ENCODE measurements at regions not wholly inside any gene's neighbourhood (a gene's known extent, or its start where the extent isn't known, plus 50 kb on each side); places are given as distances from the start of the nearest gene placed in this dataset.

DNA sequence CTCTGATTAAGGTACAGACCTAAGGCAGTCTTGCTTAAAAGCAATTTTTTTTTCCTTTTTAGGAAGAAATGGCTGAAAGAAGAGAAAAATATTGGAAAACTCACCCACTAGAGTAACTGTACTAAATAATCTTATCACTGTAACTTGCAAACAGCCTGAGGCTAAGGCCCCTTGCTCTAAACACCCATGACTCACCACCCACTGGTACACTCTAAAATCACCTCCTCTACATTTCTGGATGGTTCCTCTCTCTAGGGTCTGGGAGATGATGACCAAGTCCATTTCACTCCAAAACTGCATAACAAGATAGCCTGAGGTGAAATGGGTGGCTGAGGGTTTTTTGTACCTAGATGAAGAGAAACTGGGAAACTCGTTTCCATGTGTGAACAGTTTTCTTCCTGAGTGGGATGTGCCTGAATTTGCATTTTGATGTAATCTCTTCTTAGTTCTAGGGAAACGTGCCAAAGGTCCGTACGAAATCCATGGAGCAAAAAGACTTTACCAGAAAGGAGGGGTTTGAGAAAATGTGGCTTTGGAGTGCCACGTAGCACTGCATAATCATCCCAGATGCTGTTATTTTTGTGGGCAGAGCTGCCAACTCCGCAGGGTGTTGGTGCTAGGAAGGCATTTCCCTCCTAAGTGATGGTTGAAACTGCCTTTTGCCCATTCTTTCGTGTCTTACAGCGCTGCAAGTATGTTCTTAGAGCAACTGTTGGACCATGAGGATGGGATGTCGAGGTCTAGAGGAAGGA lies 113.5 kb upstream of the C10orf90 start:
- no peak for DNase-seq
- no peak overlapping the region for H3K27ac ChIP-seq (replicated peaks)
- H3K4me3 ChIP-seq = no peak overlapping the region
- no peaks in the 10 kb centered on the region for H3K4me1 ChIP-seq
- TF ChIP-seq, protein P1, sequence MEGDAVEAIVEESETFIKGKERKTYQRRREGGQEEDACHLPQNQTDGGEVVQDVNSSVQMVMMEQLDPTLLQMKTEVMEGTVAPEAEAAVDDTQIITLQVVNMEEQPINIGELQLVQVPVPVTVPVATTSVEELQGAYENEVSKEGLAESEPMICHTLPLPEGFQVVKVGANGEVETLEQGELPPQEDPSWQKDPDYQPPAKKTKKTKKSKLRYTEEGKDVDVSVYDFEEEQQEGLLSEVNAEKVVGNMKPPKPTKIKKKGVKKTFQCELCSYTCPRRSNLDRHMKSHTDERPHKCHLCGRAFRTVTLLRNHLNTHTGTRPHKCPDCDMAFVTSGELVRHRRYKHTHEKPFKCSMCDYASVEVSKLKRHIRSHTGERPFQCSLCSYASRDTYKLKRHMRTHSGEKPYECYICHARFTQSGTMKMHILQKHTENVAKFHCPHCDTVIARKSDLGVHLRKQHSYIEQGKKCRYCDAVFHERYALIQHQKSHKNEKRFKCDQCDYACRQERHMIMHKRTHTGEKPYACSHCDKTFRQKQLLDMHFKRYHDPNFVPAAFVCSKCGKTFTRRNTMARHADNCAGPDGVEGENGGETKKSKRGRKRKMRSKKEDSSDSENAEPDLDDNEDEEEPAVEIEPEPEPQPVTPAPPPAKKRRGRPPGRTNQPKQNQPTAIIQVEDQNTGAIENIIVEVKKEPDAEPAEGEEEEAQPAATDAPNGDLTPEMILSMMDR (IDR thresholded peaks at IDR 0.05; ENCODE audit: borderline replicate concordance) = no peak
- intact Hi-C loops (cut with micrococcal nuclease) = no loop called here
- no peaks in the 10 kb centered on the region for H3K9me3 ChIP-seq (replicated peaks)
- H3K36me3 ChIP-seq = no peaks in the 10 kb centered on the region
- H3K27me3 ChIP-seq (ENCODE audit: low read depth) = peaks cover 47% of the 10 kb centered on the region

DNA sequence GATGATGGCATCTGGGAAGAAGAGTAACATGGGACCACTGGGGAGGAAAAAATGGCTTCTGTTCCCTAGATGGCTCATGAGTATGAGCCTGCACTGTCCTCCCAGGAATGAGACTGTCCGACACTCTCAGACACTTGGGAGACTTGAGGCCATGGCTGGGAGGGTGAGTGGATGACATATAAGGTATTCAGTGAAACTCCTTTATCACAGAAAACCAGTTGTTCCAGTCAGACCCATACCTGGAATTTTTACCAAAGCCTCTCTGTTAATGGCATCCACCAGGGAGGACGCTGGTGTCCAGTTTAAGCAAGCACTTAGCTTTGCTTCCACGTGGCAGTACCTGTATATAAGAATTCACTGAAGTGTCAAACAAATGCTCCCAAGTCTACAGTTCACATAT lies 116.7 kb upstream of the C10orf90 start:
- Histone ChIP-seq H3K9me3 (replicated peaks) (peaks cover 7% of the 10 kb centered on the region), H3K4me3 (no peak overlapping the region), H3K36me3 (no peaks in the 10 kb centered on the region), H3K27me3 (ENCODE audit: low read depth) (peaks cover 57% of the 10 kb centered on the region), H3K27ac (replicated peaks) (no peak overlapping the region), H3K4me1 (no peaks in the 10 kb centered on the region)
- DNase-seq = no peak
- TF ChIP-seq, protein P1 (IDR thresholded peaks at IDR 0.05; ENCODE audit: borderline replicate concordance) = no peak
- intact Hi-C loops (cut with micrococcal nuclease) = no loop called here

DNA sequence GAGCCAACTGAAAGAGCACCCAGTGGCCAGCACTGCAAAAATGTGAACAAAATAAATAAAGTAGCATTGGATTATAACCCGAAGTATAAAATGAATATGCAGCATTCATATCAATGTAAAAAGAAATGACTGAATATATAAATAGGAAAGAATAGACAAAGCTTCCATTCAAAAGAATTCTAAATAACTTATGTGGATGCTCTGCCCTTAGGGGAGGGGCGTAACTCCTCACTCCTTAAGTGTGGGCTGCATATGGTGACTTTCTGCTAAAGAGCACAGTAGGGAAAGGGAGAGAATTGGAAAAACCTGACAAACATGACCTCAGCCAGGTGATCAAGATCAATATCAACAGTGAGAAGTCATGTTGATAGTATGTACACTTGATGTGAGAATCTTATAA lies 109.9 kb upstream of the DOCK1 start:
- intact Hi-C loops (cut with micrococcal nuclease) = no loop called here
- no peaks in the 10 kb centered on the region for H3K4me1 ChIP-seq
- H3K4me3 ChIP-seq = no peak overlapping the region
- no peak overlapping the region for H3K27ac ChIP-seq (replicated peaks)
- DNase-seq = no peak
- no peaks in the 10 kb centered on the region for H3K36me3 ChIP-seq
- peaks cover 55% of the 10 kb centered on the region for H3K9me3 ChIP-seq (replicated peaks)
- H3K27me3 ChIP-seq (ENCODE audit: low read depth) = no peaks in the 10 kb centered on the region
- TF ChIP-seq, protein P1 (IDR thresholded peaks at IDR 0.05; ENCODE audit: borderline replicate concordance) = no peak

DNA sequence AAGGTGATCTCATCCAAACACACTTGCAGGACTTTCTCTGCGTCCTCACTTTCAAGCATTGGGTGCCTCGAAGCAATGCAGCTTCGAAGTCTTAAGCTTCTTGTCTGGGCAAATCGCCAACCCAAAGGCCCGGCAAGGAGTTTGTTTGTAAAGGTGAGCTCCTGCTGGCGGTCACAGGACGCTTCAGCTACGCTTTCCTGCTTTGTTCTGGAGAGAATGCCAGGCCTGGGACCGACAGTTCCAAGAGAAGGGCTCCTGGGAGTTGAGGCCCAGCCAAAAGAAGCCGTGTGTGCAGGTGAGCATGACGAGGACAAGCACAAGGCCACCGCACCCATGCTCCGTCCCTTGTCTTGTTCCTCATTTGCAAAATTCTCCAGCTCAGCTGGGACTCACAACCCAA lies 106.6 kb upstream of the DOCK1 start:
- TF ChIP-seq, protein P1 (IDR thresholded peaks at IDR 0.05; ENCODE audit: borderline replicate concordance) = no peak
- Histone ChIP-seq H3K36me3 (no peaks in the 10 kb centered on the region), H3K27me3 (ENCODE audit: low read depth) (no peaks in the 10 kb centered on the region), H3K9me3 (replicated peaks) (peaks cover 43% of the 10 kb centered on the region), H3K27ac (replicated peaks) (no peak overlapping the region), H3K4me1 (no peaks in the 10 kb centered on the region), H3K4me3 (no peak overlapping the region)
- intact Hi-C loops (cut with micrococcal nuclease) = no loop called here
- DNase-seq = no peak

DNA sequence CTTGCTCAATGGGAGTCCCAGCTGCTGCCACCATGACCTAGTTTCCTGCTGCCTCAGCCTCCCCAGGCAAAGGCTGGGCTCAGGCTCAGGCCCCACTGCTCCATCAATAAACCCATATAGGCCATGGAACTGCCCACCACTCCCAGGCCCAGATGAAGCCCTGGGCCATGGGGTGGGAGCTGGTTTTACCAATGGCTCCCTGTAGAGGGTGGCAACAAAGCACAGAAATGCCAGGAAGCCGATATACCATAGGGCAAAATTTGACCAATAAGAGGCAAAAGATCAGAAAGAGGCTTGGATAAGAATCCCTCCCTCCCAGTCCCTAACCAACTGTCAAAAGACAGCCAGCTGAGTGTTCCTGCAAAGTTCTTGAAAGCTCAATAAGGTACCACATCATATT lies 101.8 kb upstream of the DOCK1 start:
- DNase-seq = no peak
- no peaks in the 10 kb centered on the region for H3K4me1 ChIP-seq
- H3K27me3 ChIP-seq (ENCODE audit: low read depth) = no peaks in the 10 kb centered on the region
- TF ChIP-seq, protein P1 (IDR thresholded peaks at IDR 0.05; ENCODE audit: borderline replicate concordance) = no peak
- no peak overlapping the region for H3K4me3 ChIP-seq
- H3K9me3 ChIP-seq (replicated peaks) = peaks cover 6% of the 10 kb centered on the region
- H3K27ac ChIP-seq (replicated peaks) = no peak overlapping the region
- intact Hi-C loops (cut with micrococcal nuclease) = no loop called here
- no peaks in the 10 kb centered on the region for H3K36me3 ChIP-seq
